AG10803 (cell line): ENCODE measurements at regions not wholly inside any gene's neighbourhood (a gene's known extent, or its start where the extent isn't known, plus 50 kb on each side); places are given as distances from the start of the nearest gene placed in this dataset.

Experiments used
- DNase-seq: peaks from one replicate; pipeline ENCODE4 v3.0.0; 2010; ENCODE audit warnings: low read depth
- H3K4me3 ChIP-seq: 2 replicates; pipeline ENCODE4 v1.5.1; 2011; ENCODE audit warnings: mild to moderate bottlenecking, low read length, control low read depth
- CTCF ChIP-seq: conservative IDR thresholded peaks from 2 replicates; pipeline ENCODE4 v1.5.1; 2011; ENCODE audit warnings: mild to moderate bottlenecking, low read length, control low read depth, inconsistent platforms

DNA sequence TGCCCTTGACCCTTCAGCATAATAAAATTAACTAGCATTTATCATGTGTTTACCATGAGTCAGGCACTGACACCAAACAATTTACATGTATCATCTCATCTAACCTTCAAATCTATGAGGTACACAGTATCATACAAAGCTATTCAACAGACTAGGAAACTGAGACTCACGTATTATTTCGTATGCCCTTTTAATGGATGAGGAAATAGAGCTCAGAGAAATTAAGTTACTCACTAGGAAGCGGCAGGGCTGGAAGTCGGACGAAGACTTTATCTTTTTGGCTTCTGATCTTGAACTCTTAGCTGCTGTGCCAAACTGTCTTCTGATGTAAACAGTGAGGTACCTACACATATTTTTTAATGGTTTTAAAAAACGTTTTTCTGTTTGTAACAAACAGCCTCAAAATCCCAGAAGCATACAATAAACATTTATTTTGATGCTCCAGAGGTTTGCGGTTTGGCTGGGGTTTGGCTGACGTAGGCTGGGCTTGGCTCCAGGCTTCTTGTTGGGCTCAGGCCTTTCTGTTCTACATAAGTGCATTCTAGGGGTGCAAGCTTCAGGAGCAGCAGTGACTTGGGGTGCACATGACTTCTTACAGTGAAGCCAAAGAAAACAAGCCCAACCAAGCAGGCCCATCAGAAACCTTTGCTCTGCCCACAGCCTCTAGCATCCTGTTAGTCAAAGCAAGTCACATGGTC, 184.7 kb downstream of the TBX5 start:
- no peak for TF ChIP-seq CTCF
- H3K4me3 ChIP-seq = no peak overlapping the region
- DNase-seq = no peak

- no peak for TF ChIP-seq CTCF
- H3K4me3 ChIP-seq = no peak overlapping the region
- no peak for DNase-seq
These were observed 185.6 kb downstream of the TBX5 start for GRCh38 chr12:114220311-114220710.

DNA sequence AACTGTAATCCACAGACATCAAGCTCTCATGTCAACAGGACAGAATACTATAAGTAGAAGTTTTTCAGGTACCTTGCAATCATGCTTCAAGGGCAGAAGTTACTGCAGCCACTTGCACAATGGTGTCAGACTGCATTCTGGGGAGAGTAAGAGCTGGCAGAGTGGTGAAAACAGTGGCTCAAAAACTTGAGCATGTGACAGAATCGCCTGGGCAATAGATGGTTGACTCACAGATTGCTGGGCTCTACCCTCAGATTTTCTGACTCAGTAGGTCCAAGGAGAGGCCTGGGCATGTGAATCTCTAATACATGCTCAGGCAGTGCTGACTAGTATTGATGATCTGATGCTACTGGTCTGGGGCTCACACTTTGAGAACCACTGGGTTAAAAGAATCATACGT, 187.8 kb downstream of the TBX5 start:
- peak; percentile 31 for DNase-seq
- no peak for TF ChIP-seq CTCF
- no peak overlapping the region for H3K4me3 ChIP-seq

DNA sequence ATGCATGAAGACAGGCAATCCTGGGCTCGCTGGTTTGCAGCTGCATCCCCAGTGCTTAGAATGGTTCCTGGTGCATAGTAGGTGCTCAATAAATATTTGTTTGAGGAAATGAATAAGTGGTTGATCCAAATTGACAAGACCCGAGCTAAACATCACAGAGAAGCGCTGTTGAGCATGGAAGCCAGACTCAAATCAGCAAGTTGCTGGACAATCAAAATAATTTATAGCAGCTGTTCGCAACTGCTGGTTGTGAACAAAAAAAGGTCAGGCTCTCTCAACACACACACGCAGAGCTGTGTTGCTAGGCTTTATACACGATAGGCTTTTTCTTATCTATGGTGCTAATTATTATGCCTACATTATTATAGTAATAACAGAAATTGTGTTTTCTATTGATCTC, 190.2 kb downstream of the TBX5 start:
- H3K4me3 ChIP-seq = no peak overlapping the region
- no peak for DNase-seq
- no peak for TF ChIP-seq CTCF

- no peak for TF ChIP-seq CTCF
- DNase-seq = no peak
- no peak overlapping the region for H3K4me3 ChIP-seq
These were observed 192.8 kb downstream of the TBX5 start for GRCh38 chr12:114213055-114213581.

DNA sequence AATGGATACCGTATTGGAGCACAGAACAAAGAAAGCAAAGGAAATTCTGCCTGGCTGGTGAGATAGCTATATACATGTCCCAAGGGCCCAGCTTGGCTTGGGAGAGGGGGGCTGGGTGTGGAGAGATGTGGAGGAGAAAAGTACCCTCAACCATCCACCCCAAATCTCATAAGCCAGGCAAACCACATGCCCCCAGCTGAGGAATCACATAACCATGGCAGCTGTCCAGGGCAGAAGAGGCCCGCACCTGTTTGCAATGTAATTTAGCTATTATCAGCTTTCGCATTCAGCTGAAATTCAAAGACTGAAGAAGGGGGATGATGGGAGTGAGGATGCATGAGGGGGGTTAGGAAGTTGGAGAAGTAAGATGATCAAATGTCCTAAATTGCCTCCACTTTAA, 196.1 kb downstream of the TBX5 start:
- TF ChIP-seq CTCF = no peak
- DNase-seq = no peak
- H3K4me3 ChIP-seq = no peak overlapping the region

GRCh38 chr12:114206525-114206924, 199.4 kb downstream of the TBX5 start:
- no peak for DNase-seq
- no peak overlapping the region for H3K4me3 ChIP-seq
- no peak for TF ChIP-seq CTCF
